WTC11 (cell line): ENCODE measurements at regions not wholly inside any gene's neighbourhood (a gene's known extent, or its start where the extent isn't known, plus 50 kb on each side); places are given as distances from the start of the nearest gene placed in this dataset.

Experiments
- ATAC-seq: fragments of 200-7000 bp; cut with Tn5 transposase; 2 replicates; pipeline ENCODE4 v1.10.0; 2021; ENCODE audit warnings: mild to moderate bottlenecking, moderate library complexity
- CTCF ChIA-PET: fragments of 300-600 bp; sonication (Branson Sonifier 250); formaldehyde crosslinking; loops from one replicate; lab custom pipeline; 2021; ENCODE audit warnings: antibody characterized with exemption; lab: Charles Lee
- POLR2A ChIA-PET: fragments of 350-600 bp; sonication (Branson Sonifier 250); formaldehyde crosslinking; loops from one replicate; lab custom pipeline; 2021; ENCODE audit warnings: antibody characterized with exemption; lab: Charles Lee
- DNase-seq: peaks from one replicate; pipeline ENCODE4 v3.0.0; 2021; ENCODE audit warnings: low spot score
- H3K27ac Mint-ChIP-seq: 2 replicates; pipeline ENCODE4 v1.8.0; 2021; ENCODE audit warnings: mixed read lengths
- H3K27me3 Mint-ChIP-seq: 2 replicates; pipeline ENCODE4 v1.8.0; 2021; ENCODE audit warnings: low read depth, mild to moderate bottlenecking, moderate library complexity, mixed read lengths
- H3K36me3 Mint-ChIP-seq: 2 replicates; pipeline ENCODE4 v1.8.0; 2021; ENCODE audit warnings: mixed read lengths
- H3K4me1 Mint-ChIP-seq: 2 replicates; pipeline ENCODE4 v1.8.0; 2022; ENCODE audit warnings: mixed read lengths
- H3K4me3 Mint-ChIP-seq: 2 replicates; pipeline ENCODE4 v1.8.0; 2021; ENCODE audit warnings: mild to moderate bottlenecking, moderate library complexity, mixed read lengths
- H3K9me3 Mint-ChIP-seq: 2 replicates; pipeline ENCODE4 v1.8.0; 2021; ENCODE audit warnings: mixed read lengths
- AR ChIP-seq: fragments of 250-450 bp; sonication (Bioruptor Pico); IDR thresholded peaks from 2 replicates; pipeline ENCODE4 v1.9.0; 2021; ENCODE audit warnings: mild to moderate bottlenecking
- ARID4B ChIP-seq: sonication (generic); formaldehyde crosslinking; IDR thresholded peaks from 2 replicates; pipeline ENCODE4 v1.8.0; 2023; ENCODE audit warnings: missing genetic modification reagents, mild to moderate bottlenecking, borderline replicate concordance
- CBFB ChIP-seq: sonication (generic); formaldehyde crosslinking; IDR thresholded peaks from 2 replicates; pipeline ENCODE4 v1.8.1; 2022; ENCODE audit warnings: mild to moderate bottlenecking, low read depth, missing genetic modification reagents
- CREB1 ChIP-seq: sonication (generic); formaldehyde crosslinking; IDR thresholded peaks from 2 replicates; pipeline ENCODE4 v1.8.0; 2023; ENCODE audit warnings: mild to moderate bottlenecking, missing genetic modification reagents
- E2F5 ChIP-seq: sonication (generic); formaldehyde crosslinking; IDR thresholded peaks from 2 replicates; pipeline ENCODE4 v1.8.1; 2022; ENCODE audit warnings: mild to moderate bottlenecking, moderate library complexity, missing genetic modification reagents
- ERG ChIP-seq: fragments of 250-450 bp; sonication (Bioruptor Pico); IDR thresholded peaks from 2 replicates; pipeline ENCODE4 v1.8.0; 2021; ENCODE audit warnings: mild to moderate bottlenecking
- KAT7 ChIP-seq: sonication (generic); formaldehyde crosslinking; IDR thresholded peaks from 2 replicates; pipeline ENCODE4 v1.8.1; 2023; ENCODE audit warnings: missing genetic modification reagents, mild to moderate bottlenecking, borderline replicate concordance
- NFE2L1 ChIP-seq: sonication (generic); formaldehyde crosslinking; IDR thresholded peaks from 2 replicates; pipeline ENCODE4 v1.8.1; 2023; ENCODE audit warnings: missing genetic modification reagents
- NFYB ChIP-seq: sonication (generic); formaldehyde crosslinking; conservative IDR thresholded peaks from 2 replicates; pipeline ENCODE4 v1.8.0; 2022; ENCODE audit warnings: low read depth, missing genetic modification reagents
- RORB ChIP-seq: fragments of 250-450 bp; sonication (Bioruptor Pico); IDR thresholded peaks from 2 replicates; pipeline ENCODE4 v1.9.0; 2021; ENCODE audit warnings: mild to moderate bottlenecking
- ZBTB43 ChIP-seq: sonication (generic); formaldehyde crosslinking; IDR thresholded peaks from 2 replicates; pipeline ENCODE4 v1.8.1; 2023; ENCODE audit warnings: mild to moderate bottlenecking, missing genetic modification reagents
- ZNF138 ChIP-seq: sonication (generic); formaldehyde crosslinking; conservative IDR thresholded peaks from 2 replicates; pipeline ENCODE4 v1.8.1; 2022; ENCODE audit warnings: mild to moderate bottlenecking, moderate library complexity, missing genetic modification reagents
- ZNF219 ChIP-seq: sonication (generic); formaldehyde crosslinking; IDR thresholded peaks from 2 replicates; pipeline ENCODE4 v1.8.0; 2023; ENCODE audit warnings: missing genetic modification reagents, mild to moderate bottlenecking, borderline replicate concordance
- ZNF416 ChIP-seq: fragments of 250-450 bp; sonication (Bioruptor Pico); IDR thresholded peaks from 2 replicates; pipeline ENCODE4 v1.9.0; 2021; ENCODE audit warnings: mild to moderate bottlenecking, inconsistent platforms
- ZNF423 ChIP-seq: fragments of 250-450 bp; sonication (Bioruptor Pico); IDR thresholded peaks from 2 replicates; pipeline ENCODE4 v2.1.2; 2022; ENCODE audit warnings: mild to moderate bottlenecking, moderate library complexity
- ZNF671 ChIP-seq: fragments of 250-450 bp; sonication (Bioruptor Pico); IDR thresholded peaks from 2 replicates; pipeline ENCODE4 v1.8.0; 2021; ENCODE audit warnings: mild to moderate bottlenecking

- TF ChIP-seq AR (CRISPR knock-in tag) = no peak
- no peak for TF ChIP-seq ZNF416
- TF ChIP-seq ERG (CRISPR knock-in tag) = no peak
- no peak for TF ChIP-seq NFE2L1 (CRISPR knock-in tag)
- TF ChIP-seq ARID4B (CRISPR knock-in tag) = no peak
These were observed 177.6 kb upstream of the HDAC4 start (continued) for GRCh38 chr2:239578381-239578780.

- no peak for DNase-seq
- Mint-ChIP-seq H3K36me3 (no peaks in the 10 kb centered on the region), H3K27ac (no peak overlapping the region), H3K4me1 (peaks cover 11% of the 10 kb centered on the region), H3K27me3 (no peaks in the 10 kb centered on the region), H3K4me3 (no peak overlapping the region), H3K9me3 (peaks cover 12% of the 10 kb centered on the region; the same call in 1 of the 2 replicates)
- CTCF ChIA-PET = no interaction called here
- POLR2A ChIA-PET = no interaction called here
- TF ChIP-seq CREB1 (CRISPR knock-in tag) = no peak
- TF ChIP-seq KAT7 (CRISPR knock-in tag) = no peak
- no peak for TF ChIP-seq NFYB
- no peak for TF ChIP-seq ZBTB43 (CRISPR knock-in tag)
- TF ChIP-seq ZNF138 (CRISPR knock-in tag) = no peak
- TF ChIP-seq ZNF423 (CRISPR knock-in tag) = no peak
- no peak for TF ChIP-seq CBFB
- no peak for TF ChIP-seq ZNF671 (CRISPR knock-in tag)
- no peak for TF ChIP-seq ZNF219
- TF ChIP-seq E2F5 (CRISPR knock-in tag) = no peak
- no peak for TF ChIP-seq RORB (CRISPR knock-in tag)
- no peak for ATAC-seq
These were observed 177.1 kb upstream of the HDAC4 start for GRCh38 chr2:239577935-239578334.
